KMS-11 (cell line): ENCODE measurements at regions not wholly inside any gene's neighbourhood (a gene's known extent, or its start where the extent isn't known, plus 50 kb on each side); places are given as distances from the start of the nearest gene placed in this dataset.

Source experiments
- H2AFZ ChIP-seq: fragments of 200-600 bp; sonication (generic); 2 replicates; pipeline ENCODE4 v1.6.1; 2016; ENCODE audit warnings: antibody characterized with exemption, mixed run types, low read depth
- H3K27ac ChIP-seq: fragments of 200-600 bp; sonication (generic); 2 replicates; pipeline ENCODE4 v1.6.1; 2016; ENCODE audit warnings: mild to moderate bottlenecking, mixed run types
- H3K27me3 ChIP-seq: fragments of 200-600 bp; sonication (generic); 2 replicates; pipeline ENCODE4 v1.6.1; 2017; ENCODE audit warnings: mild to moderate bottlenecking, low read depth, mixed run types, moderate library complexity; ENCODE audit not compliant: insufficient read depth
- H3K36me3 ChIP-seq: fragments of 200-600 bp; sonication (generic); 2 replicates; pipeline ENCODE4 v1.6.1; 2017; ENCODE audit warnings: mild to moderate bottlenecking, mixed run types; ENCODE audit not compliant: insufficient read depth
- H3K4me1 ChIP-seq: fragments of 200-600 bp; sonication (generic); 2 replicates; pipeline ENCODE4 v1.6.1; 2016; ENCODE audit warnings: mild to moderate bottlenecking, low read depth, mixed run types; ENCODE audit not compliant: poor library complexity, severe bottlenecking
- H3K4me2 ChIP-seq: fragments of 200-600 bp; sonication (generic); 2 replicates; pipeline ENCODE4 v1.7.0; 2016; ENCODE audit warnings: mild to moderate bottlenecking, mixed run types
- H3K4me3 ChIP-seq: fragments of 200-600 bp; sonication (generic); IDR thresholded peaks from 2 replicates; pipeline ENCODE4 v1.6.1; 2017; ENCODE audit warnings: low read depth, low read length, mixed read lengths; ENCODE audit not compliant: insufficient read depth
- H3K79me2 ChIP-seq: fragments of 200-600 bp; sonication (generic); 2 replicates; pipeline ENCODE4 v1.6.1; 2016; ENCODE audit warnings: low read depth, mixed run types; ENCODE audit not compliant: insufficient read depth
- H3K9ac ChIP-seq: fragments of 200-600 bp; sonication (generic); 2 replicates; pipeline ENCODE4 v1.6.1; 2016; ENCODE audit warnings: mild to moderate bottlenecking, mixed run types
- H4K20me1 ChIP-seq: fragments of 200-600 bp; sonication (generic); 2 replicates; pipeline ENCODE4 v1.6.1; 2016; ENCODE audit warnings: mild to moderate bottlenecking, mixed run types; ENCODE audit not compliant: insufficient read depth
- TF ChIP-seq, protein P1 (sequence below): fragments of 200-600 bp; sonication (generic); conservative IDR thresholded peaks from 2 replicates; pipeline ENCODE4 v1.6.1; 2017; ENCODE audit warnings: low read depth, mild to moderate bottlenecking, antibody characterized with exemption, low read length, moderate library complexity, mixed read lengths

DNA sequence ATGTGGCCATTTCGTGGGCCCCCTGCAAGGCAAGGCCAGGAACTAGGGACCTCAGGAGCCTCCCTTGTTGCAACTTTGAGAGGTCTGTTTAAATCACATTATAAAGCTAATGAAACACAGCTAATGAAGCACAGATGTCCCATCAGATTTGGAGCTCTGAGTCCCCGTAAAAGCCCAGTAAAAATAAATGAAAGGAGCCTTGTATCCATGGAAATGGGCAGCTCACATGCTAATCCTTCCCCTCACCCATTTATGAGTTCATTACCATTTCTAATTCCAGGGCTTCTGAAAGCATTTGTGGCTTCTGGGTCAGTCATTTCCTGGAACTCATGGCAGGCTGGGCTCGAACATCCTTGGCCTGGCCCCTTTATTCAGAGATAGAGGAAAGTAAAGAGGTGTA lies 274.8 kb downstream of the SS18 start:
- no peak overlapping the region for H3K27ac ChIP-seq
- no peak overlapping the region for H3K4me2 ChIP-seq
- H3K4me1 ChIP-seq: peaks cover 11% of the 10 kb centered on the region
- H3K36me3 ChIP-seq: no peaks in the 10 kb centered on the region
- TF ChIP-seq, protein P1, sequence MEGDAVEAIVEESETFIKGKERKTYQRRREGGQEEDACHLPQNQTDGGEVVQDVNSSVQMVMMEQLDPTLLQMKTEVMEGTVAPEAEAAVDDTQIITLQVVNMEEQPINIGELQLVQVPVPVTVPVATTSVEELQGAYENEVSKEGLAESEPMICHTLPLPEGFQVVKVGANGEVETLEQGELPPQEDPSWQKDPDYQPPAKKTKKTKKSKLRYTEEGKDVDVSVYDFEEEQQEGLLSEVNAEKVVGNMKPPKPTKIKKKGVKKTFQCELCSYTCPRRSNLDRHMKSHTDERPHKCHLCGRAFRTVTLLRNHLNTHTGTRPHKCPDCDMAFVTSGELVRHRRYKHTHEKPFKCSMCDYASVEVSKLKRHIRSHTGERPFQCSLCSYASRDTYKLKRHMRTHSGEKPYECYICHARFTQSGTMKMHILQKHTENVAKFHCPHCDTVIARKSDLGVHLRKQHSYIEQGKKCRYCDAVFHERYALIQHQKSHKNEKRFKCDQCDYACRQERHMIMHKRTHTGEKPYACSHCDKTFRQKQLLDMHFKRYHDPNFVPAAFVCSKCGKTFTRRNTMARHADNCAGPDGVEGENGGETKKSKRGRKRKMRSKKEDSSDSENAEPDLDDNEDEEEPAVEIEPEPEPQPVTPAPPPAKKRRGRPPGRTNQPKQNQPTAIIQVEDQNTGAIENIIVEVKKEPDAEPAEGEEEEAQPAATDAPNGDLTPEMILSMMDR: no peak
- H3K27me3 ChIP-seq: no peaks in the 10 kb centered on the region
- peak overlapping the region; percentile 35; the same call in 1 of the 2 replicates for H2AFZ ChIP-seq
- no peak overlapping the region for H3K9ac ChIP-seq
- H3K79me2 ChIP-seq: no peaks in the 10 kb centered on the region
- no peaks in the 10 kb centered on the region for H4K20me1 ChIP-seq
- no peak overlapping the region for H3K4me3 ChIP-seq

DNA sequence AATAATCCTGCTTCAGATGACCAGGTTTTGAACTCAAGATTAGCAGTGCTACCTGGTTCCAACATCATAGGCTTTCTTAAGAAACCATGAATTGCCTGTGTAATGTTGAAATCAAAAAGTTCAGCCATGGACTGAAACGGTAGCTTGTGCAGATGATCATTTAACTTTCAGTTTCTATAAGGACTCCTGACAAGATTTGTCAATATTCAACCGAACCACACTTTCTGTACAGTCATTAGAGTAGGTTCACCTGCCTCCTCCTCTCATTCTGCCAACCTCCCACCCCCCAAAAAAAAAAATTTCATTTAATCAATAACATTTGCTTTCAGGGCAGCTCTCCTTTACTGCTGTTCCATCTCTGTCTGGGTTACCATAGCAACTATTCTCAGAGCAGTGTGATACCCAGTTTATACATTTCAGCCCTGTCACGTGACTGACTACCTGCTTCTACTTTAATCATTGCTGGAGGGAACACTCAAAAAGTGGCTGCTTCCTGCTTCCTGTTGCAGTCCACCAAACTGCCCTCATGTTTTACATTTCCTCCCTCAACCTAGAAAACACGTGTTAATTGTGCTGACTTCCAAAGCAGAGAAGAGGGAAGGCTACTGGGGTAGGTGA lies 275.5 kb downstream of the SS18 start:
- H3K27me3 ChIP-seq: no peaks in the 10 kb centered on the region

DNA sequence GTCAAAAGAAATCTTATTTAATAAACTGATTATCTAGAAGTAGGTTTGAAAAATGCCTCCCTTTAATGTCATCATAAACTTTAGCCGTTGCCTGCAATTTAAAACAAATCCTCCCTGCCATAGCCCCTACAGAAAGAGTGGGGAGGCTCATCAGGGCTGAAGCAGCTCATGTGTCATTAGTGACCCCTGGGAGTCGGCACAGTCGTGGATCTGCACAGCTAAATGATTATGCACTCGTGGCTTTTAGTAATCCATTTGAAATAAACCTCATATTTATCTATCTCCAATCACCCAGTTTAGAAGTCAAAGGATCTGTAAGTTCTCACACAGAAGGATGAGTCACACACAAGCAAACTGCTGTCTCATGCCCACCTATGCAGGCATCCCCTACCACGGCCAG lies 277.3 kb downstream of the SS18 start:
- H4K20me1 ChIP-seq: no peaks in the 10 kb centered on the region
- peaks cover 11% of the 10 kb centered on the region for H3K4me1 ChIP-seq
- no peak overlapping the region for H3K27ac ChIP-seq
- no peak overlapping the region for H2AFZ ChIP-seq
- no peaks in the 10 kb centered on the region for H3K36me3 ChIP-seq
- no peaks in the 10 kb centered on the region for H3K79me2 ChIP-seq
- H3K4me3 ChIP-seq: no peak overlapping the region
- no peak overlapping the region for H3K4me2 ChIP-seq
- no peaks in the 10 kb centered on the region for H3K27me3 ChIP-seq
- TF ChIP-seq, protein P1: no peak
- H3K9ac ChIP-seq: no peak overlapping the region

More for the DNA sequence above, 275.5 kb downstream of the SS18 start:
- Histone ChIP-seq H4K20me1 (no peaks in the 10 kb centered on the region), H3K4me2 (peak overlapping the region; percentile 19), H3K27ac (no peak overlapping the region), H3K4me1 (peaks cover 11% of the 10 kb centered on the region), H3K79me2 (no peaks in the 10 kb centered on the region), H3K9ac (no peak overlapping the region), H3K4me3 (no peak overlapping the region), H3K36me3 (no peaks in the 10 kb centered on the region), H2AFZ (peak overlapping the region; percentile 35)
- TF ChIP-seq, protein P1: no peak

DNA sequence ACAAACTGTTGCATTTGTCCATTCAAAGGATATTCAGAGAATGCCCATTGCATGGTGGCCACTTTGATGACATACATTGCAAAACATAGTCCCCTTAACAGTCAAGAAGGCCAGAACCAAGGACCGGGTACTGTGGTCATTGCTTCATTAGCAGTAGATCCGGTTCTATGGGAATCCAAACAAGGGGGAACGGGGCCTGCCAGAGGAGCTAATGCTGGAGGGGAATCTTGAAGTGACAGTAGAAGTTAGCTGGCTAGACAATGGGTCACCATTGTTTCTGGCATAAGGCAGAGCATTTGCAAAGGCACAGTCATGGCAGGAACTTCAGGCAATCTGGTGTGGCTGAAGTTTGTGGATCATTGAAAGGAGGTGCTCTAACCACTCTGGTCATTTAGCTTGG lies 279.7 kb downstream of the SS18 start:
- Histone ChIP-seq H3K79me2 (no peaks in the 10 kb centered on the region), H3K4me2 (no peak overlapping the region), H3K36me3 (no peaks in the 10 kb centered on the region), H3K27me3 (no peaks in the 10 kb centered on the region), H3K4me1 (peaks cover 11% of the 10 kb centered on the region), H3K4me3 (no peak overlapping the region), H3K27ac (no peak overlapping the region), H2AFZ (no peak overlapping the region), H4K20me1 (no peaks in the 10 kb centered on the region), H3K9ac (no peak overlapping the region)
- TF ChIP-seq, protein P1: no peak
